ENCODE measurements at regions not wholly inside any gene's neighbourhood (a gene's known extent, or its start where the extent isn't known, plus 50 kb on each side); places are given as distances from the start of the nearest gene placed in this dataset.

DNA sequence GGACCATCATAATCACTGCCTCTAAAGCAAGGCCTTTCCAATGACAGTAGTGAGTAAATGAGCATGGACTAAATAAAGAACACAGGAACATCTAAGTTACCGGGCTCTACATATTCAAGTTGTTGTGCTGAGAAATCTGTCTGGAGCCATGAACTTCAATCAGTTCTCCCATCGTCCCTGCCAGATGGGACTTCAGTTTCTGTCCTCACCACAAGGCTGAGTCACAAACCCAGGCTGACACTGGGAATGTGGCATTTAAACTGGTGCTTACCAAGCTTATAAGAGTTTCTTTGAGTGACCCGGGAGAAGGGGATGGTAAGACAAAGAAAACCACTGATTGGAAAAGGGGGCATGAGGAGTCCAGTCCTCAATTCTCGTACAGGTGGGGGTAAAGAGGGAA lies 497.0 kb downstream of the MAFB start:
- Histone ChIP-seq H3K27ac (no peak overlapping the region), H3K4me1 (ENCODE audit: insufficient read depth) (peaks cover 3% of the 10 kb centered on the region), H3K27me3 (no peaks in the 10 kb centered on the region), H3K9me3 (no peaks in the 10 kb centered on the region), H3K4me3 (no peak overlapping the region), H3K36me3 (no peaks in the 10 kb centered on the region)
- intact Hi-C loops (cut with DNase I) = no loop called here
- 81 to 86% (median 86%) methylated on average over 4 of the region's 4 CpGs for WGBS, 3 donors
- DNase-seq = no peak
- TF ChIP-seq, protein P1, sequence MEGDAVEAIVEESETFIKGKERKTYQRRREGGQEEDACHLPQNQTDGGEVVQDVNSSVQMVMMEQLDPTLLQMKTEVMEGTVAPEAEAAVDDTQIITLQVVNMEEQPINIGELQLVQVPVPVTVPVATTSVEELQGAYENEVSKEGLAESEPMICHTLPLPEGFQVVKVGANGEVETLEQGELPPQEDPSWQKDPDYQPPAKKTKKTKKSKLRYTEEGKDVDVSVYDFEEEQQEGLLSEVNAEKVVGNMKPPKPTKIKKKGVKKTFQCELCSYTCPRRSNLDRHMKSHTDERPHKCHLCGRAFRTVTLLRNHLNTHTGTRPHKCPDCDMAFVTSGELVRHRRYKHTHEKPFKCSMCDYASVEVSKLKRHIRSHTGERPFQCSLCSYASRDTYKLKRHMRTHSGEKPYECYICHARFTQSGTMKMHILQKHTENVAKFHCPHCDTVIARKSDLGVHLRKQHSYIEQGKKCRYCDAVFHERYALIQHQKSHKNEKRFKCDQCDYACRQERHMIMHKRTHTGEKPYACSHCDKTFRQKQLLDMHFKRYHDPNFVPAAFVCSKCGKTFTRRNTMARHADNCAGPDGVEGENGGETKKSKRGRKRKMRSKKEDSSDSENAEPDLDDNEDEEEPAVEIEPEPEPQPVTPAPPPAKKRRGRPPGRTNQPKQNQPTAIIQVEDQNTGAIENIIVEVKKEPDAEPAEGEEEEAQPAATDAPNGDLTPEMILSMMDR (IDR thresholded peaks at IDR 0.05) = no peak
- TF ChIP-seq EP300 (IDR thresholded peaks at IDR 0.05) = no peak
- no peak for TF ChIP-seq POLR2A (IDR thresholded peaks at IDR 0.05)

DNA sequence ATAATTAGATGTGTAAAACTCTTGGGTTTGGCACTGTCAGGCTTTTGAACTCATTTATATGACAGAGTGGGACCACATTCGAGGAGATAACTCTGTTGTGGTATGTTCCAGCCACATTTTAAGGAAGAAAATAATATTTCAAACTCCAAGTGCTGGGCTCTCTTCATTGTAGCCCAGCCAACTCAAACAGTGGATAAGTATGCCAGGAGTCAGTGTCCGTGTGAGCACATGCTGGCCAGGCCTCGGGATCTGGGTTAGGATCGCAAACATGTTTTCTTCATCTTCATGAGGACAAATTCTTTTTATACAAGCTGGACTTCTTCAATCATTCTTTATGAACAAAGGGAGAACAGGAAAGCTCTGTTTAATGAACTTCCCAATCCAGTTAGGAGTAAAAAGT lies 497.5 kb downstream of the MAFB start:
- TF ChIP-seq POLR2A (IDR thresholded peaks at IDR 0.05) = no peak
- TF ChIP-seq, protein P1 (IDR thresholded peaks at IDR 0.05) = no peak
- no peak for TF ChIP-seq EP300 (IDR thresholded peaks at IDR 0.05)
- Histone ChIP-seq H3K4me3 (no peak overlapping the region), H3K36me3 (no peaks in the 10 kb centered on the region), H3K4me1 (ENCODE audit: insufficient read depth) (peaks cover 3% of the 10 kb centered on the region), H3K27me3 (no peaks in the 10 kb centered on the region), H3K27ac (no peak overlapping the region), H3K9me3 (no peaks in the 10 kb centered on the region)
- 15 to 21% (median 21%) methylated on average over 4 of the region's 4 CpGs for WGBS, 3 donors
- DNase-seq = no peak
- intact Hi-C loops (cut with DNase I) = no loop called here

DNA sequence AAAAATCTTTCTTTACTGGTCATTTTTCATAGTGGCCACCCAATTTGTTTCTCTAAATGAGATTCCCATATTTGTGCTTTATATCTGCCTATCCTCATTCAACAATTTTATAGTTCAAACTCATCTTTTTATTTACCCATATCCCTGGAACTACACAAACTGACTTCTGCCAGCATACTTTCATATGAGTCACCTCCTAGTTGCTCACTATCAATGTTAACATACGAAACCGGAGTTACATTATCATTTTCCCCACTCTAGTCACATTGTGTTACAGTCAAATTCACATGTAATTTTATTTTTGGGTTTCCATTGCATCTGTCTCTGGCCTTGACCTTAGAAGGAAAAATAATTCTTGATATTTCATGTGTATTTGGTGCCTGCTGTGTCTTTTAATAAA lies 499.4 kb downstream of the MAFB start:
- H3K4me3 ChIP-seq = no peak overlapping the region
- H3K27me3 ChIP-seq = no peaks in the 10 kb centered on the region
- no peaks in the 10 kb centered on the region for H3K36me3 ChIP-seq
- H3K27ac ChIP-seq = no peak overlapping the region
- TF ChIP-seq, protein P1 (IDR thresholded peaks at IDR 0.05) = no peak
- TF ChIP-seq POLR2A (IDR thresholded peaks at IDR 0.05) (no peak), EP300 (IDR thresholded peaks at IDR 0.05) (no peak)
- intact Hi-C loops (cut with DNase I) = no loop called here
- H3K9me3 ChIP-seq = no peaks in the 10 kb centered on the region
- no peak for DNase-seq
- H3K4me1 ChIP-seq (ENCODE audit: insufficient read depth) = peaks cover 3% of the 10 kb centered on the region
- 9 to 14% (median 12%) methylated on average over 2 of the region's 2 CpGs for WGBS, 3 donors

DNA sequence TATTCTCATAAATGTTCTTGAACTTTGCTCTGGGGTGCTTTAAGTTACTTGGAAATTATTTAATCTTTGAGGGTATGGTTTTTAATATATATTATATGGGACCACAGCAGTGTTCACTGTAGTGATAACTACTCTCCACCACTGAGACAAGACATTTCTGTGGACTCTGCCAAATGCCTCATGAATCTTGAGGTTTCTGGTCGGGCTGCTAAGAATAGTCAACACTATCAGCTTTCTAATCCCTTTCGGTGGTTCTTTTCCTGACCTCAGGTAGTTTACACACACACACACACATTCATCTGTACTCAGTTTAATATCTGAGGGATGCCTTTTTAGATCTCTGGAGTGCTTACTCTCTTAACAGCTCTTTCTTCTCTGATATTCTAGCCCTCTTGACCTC lies 500.7 kb downstream of the MAFB start:
- intact Hi-C loops (cut with DNase I) = no loop called here
- H3K27me3 ChIP-seq = no peaks in the 10 kb centered on the region
- H3K27ac ChIP-seq = no peak overlapping the region
- 23 to 34% (median 26%) methylated on average over 2 of the region's 2 CpGs for WGBS, 3 donors
- no peaks in the 10 kb centered on the region for H3K9me3 ChIP-seq
- H3K4me1 ChIP-seq (ENCODE audit: insufficient read depth) = peaks cover 3% of the 10 kb centered on the region
- no peak overlapping the region for H3K4me3 ChIP-seq
- no peak for TF ChIP-seq POLR2A (IDR thresholded peaks at IDR 0.05)
- no peaks in the 10 kb centered on the region for H3K36me3 ChIP-seq
- no peak for DNase-seq

DNA sequence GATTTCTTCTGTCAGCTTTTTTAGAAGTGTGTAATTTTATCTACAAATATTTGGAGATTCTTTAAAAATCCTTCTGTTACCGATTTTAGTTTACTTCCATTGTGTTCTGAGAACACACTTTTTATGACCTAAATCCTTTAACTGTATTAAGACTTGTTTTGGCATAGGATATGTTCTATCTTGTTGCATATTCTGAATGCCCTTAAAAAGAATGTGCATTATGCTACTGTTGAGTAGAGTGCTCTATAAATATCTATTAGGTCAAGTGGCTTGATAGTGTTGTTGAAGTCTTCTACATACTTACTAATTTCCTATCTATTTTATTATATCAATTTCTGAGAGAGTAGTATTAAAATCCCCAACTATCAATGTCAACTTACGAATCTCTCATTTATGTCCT lies 502.2 kb downstream of the MAFB start:
- no peak for DNase-seq
- intact Hi-C loops (cut with DNase I) = no loop called here
- TF ChIP-seq EP300 (IDR thresholded peaks at IDR 0.05) = no peak
- TF ChIP-seq, protein P1 (IDR thresholded peaks at IDR 0.05) = no peak
- TF ChIP-seq POLR2A (IDR thresholded peaks at IDR 0.05) = no peak

More for the DNA sequence above, 502.2 kb downstream of the MAFB start:
- Histone ChIP-seq H3K27me3 (no peaks in the 10 kb centered on the region), H3K9me3 (no peaks in the 10 kb centered on the region), H3K4me1 (ENCODE audit: insufficient read depth) (peaks cover 3% of the 10 kb centered on the region), H3K36me3 (no peaks in the 10 kb centered on the region), H3K27ac (no peak overlapping the region), H3K4me3 (no peak overlapping the region)
- 66 to 81% (median 72%) methylated on average over 2 of the region's 2 CpGs for WGBS, 3 donors

All from ovary (tissue), 7 donors.